ENCODE measurements at regions not wholly inside any gene's neighbourhood (a gene's known extent, or its start where the extent isn't known, plus 50 kb on each side); places are given as distances from the start of the nearest gene placed in this dataset.

- H3K4me1 ChIP-seq (ENCODE audit: control extremely low read depth in 1 of 4, control insufficient read depth in 4 of 4, insufficient read depth in 4 of 4, low read length in 3 of 4) = peaks cover 3 to 44% (median 27%) of the 10 kb centered on the region in 4 experiments
- peaks cover 0 to 16% (median 5%) of the 10 kb centered on the region in 5 experiments for H3K9me3 ChIP-seq (ENCODE audit: control extremely low read depth in 1 of 5, control insufficient read depth in 4 of 5, insufficient read depth in 2 of 5, low read depth in 1 of 5, low read length in 4 of 5)
- H3K27me3 ChIP-seq (replicated peaks in 2 of 5; ENCODE audit: control insufficient read depth in 4 of 5, insufficient read depth in 5 of 5, low read length in 4 of 5) = no peaks in the 10 kb centered on the region
- WGBS (ENCODE audit: insufficient coverage) = 97% methylated on average over 6 of the region's 13 CpGs
- ChIA-PET POLR2A (no interaction called here), CTCF (no interaction called here)
- H3K4me3 ChIP-seq (ENCODE audit: control insufficient read depth in 1 of 7, extremely low read depth in 1 of 7, insufficient read depth in 4 of 7, low read depth in 2 of 7, low read length in 6 of 7) = no peak overlapping the region
- no peak for DNase-seq
- H3K27ac ChIP-seq (ENCODE audit: insufficient read depth in 1 of 2, low read depth in 1 of 2, low read length in 2 of 2, poor library complexity in 1 of 2, severe bottlenecking in 2 of 2) = no peak overlapping the region
- no peaks in the 10 kb centered on the region for H3K36me3 ChIP-seq (ENCODE audit: control insufficient read depth in 4 of 4, insufficient read depth in 4 of 4, low read length in 3 of 4)
Measured at GRCh38 chr18:10291568-10291981, 162.9 kb upstream of the APCDD1 start.

DNA sequence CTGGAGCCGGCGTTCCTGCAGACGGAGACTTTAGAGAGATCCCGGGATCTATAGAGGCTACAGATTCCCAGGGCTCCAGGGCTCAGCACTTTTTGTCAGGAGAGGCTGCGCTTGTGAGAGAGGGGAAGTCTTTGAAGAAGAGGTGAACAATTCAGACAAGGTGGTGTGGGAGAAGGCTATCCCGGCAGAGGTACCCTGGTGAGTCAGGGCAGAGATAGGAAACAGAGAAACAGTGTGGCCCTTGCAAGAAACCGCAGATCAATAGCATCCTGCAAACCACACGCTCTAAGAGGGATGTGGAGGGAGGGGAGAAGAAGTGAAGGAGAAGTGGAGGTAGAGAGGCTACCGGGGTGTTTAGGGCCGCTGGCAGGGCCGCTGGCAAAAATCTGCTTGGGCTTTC is 160.5 kb upstream of the APCDD1 start:
- WGBS (ENCODE audit: insufficient coverage) = 94% methylated on average over 7 of the region's 11 CpGs
- H3K36me3 ChIP-seq (ENCODE audit: control insufficient read depth in 4 of 4, insufficient read depth in 4 of 4, low read length in 3 of 4) = no peaks in the 10 kb centered on the region
- peaks cover 3 to 44% (median 26%) of the 10 kb centered on the region in 4 experiments for H3K4me1 ChIP-seq (ENCODE audit: control extremely low read depth in 1 of 4, control insufficient read depth in 4 of 4, insufficient read depth in 4 of 4, low read length in 3 of 4)
- DNase-seq = no peak
- H3K27ac ChIP-seq (ENCODE audit: insufficient read depth in 1 of 2, low read depth in 1 of 2, low read length in 2 of 2, poor library complexity in 1 of 2, severe bottlenecking in 2 of 2) = no peak overlapping the region
- H3K9me3 ChIP-seq (ENCODE audit: control extremely low read depth in 1 of 5, control insufficient read depth in 4 of 5, insufficient read depth in 2 of 5, low read depth in 1 of 5, low read length in 4 of 5) = peaks cover 0 to 5% (median under 1%) of the 10 kb centered on the region in 5 experiments
- no peak overlapping the region for H3K4me3 ChIP-seq (ENCODE audit: control insufficient read depth in 1 of 7, extremely low read depth in 1 of 7, insufficient read depth in 4 of 7, low read depth in 2 of 7, low read length in 6 of 7)
- CTCF ChIA-PET = no interaction called here
- POLR2A ChIA-PET = no interaction called here
- H3K27me3 ChIP-seq (replicated peaks in 2 of 5; ENCODE audit: control insufficient read depth in 4 of 5, insufficient read depth in 5 of 5, low read length in 4 of 5) = no peaks in the 10 kb centered on the region

DNA sequence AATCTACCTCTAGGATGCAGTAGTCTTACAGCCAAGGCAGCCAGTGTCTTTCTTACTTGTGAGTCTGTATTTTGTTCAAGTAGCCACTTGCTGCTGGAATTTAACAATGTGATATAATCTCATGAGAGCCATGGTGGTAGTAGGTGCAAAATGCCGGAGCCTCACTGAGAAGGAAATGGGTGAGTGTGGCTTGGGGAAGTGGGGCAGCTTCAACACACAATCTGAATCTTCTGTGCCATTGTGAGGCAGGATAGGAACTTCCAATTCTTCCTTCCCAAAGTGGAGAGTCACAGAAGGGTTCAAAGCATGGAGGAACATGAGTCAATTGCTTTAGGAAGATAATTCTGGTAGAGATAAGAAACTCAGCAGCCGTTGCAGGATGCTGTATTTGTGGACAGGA is 158.7 kb upstream of the APCDD1 start:
- H3K27ac ChIP-seq (ENCODE audit: insufficient read depth in 1 of 2, low read depth in 1 of 2, low read length in 2 of 2, poor library complexity in 1 of 2, severe bottlenecking in 2 of 2) = no peak overlapping the region
- H3K4me3 ChIP-seq (ENCODE audit: control insufficient read depth in 1 of 7, extremely low read depth in 1 of 7, insufficient read depth in 4 of 7, low read depth in 2 of 7, low read length in 6 of 7) = no peak overlapping the region
- WGBS (ENCODE audit: insufficient coverage) = 41% methylated on average over 2 of the region's 2 CpGs
- H3K4me1 ChIP-seq (ENCODE audit: control extremely low read depth in 1 of 4, control insufficient read depth in 4 of 4, insufficient read depth in 4 of 4, low read length in 3 of 4) = peaks cover under 1 to 46% (median 26%) of the 10 kb centered on the region in 4 experiments
- POLR2A ChIA-PET = no interaction called here
- DNase-seq = no peak
- no peaks in the 10 kb centered on the region for H3K9me3 ChIP-seq (ENCODE audit: control extremely low read depth in 1 of 5, control insufficient read depth in 4 of 5, insufficient read depth in 2 of 5, low read depth in 1 of 5, low read length in 4 of 5)
- H3K27me3 ChIP-seq (replicated peaks in 2 of 5; ENCODE audit: control insufficient read depth in 4 of 5, insufficient read depth in 5 of 5, low read length in 4 of 5) = no peaks in the 10 kb centered on the region
- CTCF ChIA-PET = no interaction called here
- no peaks in the 10 kb centered on the region for H3K36me3 ChIP-seq (ENCODE audit: control insufficient read depth in 4 of 4, insufficient read depth in 4 of 4, low read length in 3 of 4)

DNA sequence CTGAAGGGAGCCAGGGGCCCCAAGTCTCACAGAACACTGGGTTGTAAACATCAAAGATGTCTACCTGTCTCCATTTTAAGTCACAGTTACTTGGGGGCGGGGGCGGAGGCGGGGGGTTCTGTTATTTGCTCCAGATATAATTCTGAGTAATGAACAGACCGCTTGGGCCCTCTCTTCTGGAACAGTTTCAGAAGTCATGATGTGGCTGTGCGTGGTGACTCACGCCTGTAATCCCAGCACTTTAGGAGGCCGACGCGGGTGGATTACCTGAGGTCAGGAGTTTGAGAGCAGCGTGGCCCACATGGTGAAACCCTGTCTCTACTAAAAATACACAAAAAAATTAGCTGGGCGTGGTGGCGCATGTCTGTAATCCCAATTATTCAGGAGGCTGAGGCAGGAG is 157.9 kb upstream of the APCDD1 start:
- WGBS (ENCODE audit: insufficient coverage) = 92% methylated on average over 9 of the region's 12 CpGs
- Histone ChIP-seq H3K36me3 (ENCODE audit: control insufficient read depth in 4 of 4, insufficient read depth in 4 of 4, low read length in 3 of 4) (no peaks in the 10 kb centered on the region), H3K27ac (ENCODE audit: insufficient read depth in 1 of 2, low read depth in 1 of 2, low read length in 2 of 2, poor library complexity in 1 of 2, severe bottlenecking in 2 of 2) (no peak overlapping the region), H3K9me3 (ENCODE audit: control extremely low read depth in 1 of 5, control insufficient read depth in 4 of 5, insufficient read depth in 2 of 5, low read depth in 1 of 5, low read length in 4 of 5) (no peaks in the 10 kb centered on the region), H3K4me3 (ENCODE audit: control insufficient read depth in 1 of 7, extremely low read depth in 1 of 7, insufficient read depth in 4 of 7, low read depth in 2 of 7, low read length in 6 of 7) (no peak overlapping the region), H3K27me3 (replicated peaks in 2 of 5; ENCODE audit: control insufficient read depth in 4 of 5, insufficient read depth in 5 of 5, low read length in 4 of 5) (no peaks in the 10 kb centered on the region), H3K4me1 (ENCODE audit: control extremely low read depth in 1 of 4, control insufficient read depth in 4 of 4, insufficient read depth in 4 of 4, low read length in 3 of 4) (peaks cover 0 to 38% (median 20%) of the 10 kb centered on the region in 4 experiments)
- ChIA-PET POLR2A (no interaction called here), CTCF (no interaction called here)
- DNase-seq = no peak

- no peaks in the 10 kb centered on the region for H3K27me3 ChIP-seq (replicated peaks in 2 of 5; ENCODE audit: control insufficient read depth in 4 of 5, insufficient read depth in 5 of 5, low read length in 4 of 5)
- no peaks in the 10 kb centered on the region for H3K9me3 ChIP-seq (ENCODE audit: control extremely low read depth in 1 of 5, control insufficient read depth in 4 of 5, insufficient read depth in 2 of 5, low read depth in 1 of 5, low read length in 4 of 5)
- peaks cover 0 to 35% (median 17%) of the 10 kb centered on the region in 4 experiments for H3K4me1 ChIP-seq (ENCODE audit: control extremely low read depth in 1 of 4, control insufficient read depth in 4 of 4, insufficient read depth in 4 of 4, low read length in 3 of 4)
- 86% methylated on average over 8 of the region's 9 CpGs for WGBS (ENCODE audit: insufficient coverage)
- H3K36me3 ChIP-seq (ENCODE audit: control insufficient read depth in 4 of 4, insufficient read depth in 4 of 4, low read length in 3 of 4) = no peaks in the 10 kb centered on the region
- no peak overlapping the region for H3K27ac ChIP-seq (ENCODE audit: insufficient read depth in 1 of 2, low read depth in 1 of 2, low read length in 2 of 2, poor library complexity in 1 of 2, severe bottlenecking in 2 of 2)
- CTCF ChIA-PET = no interaction called here
- POLR2A ChIA-PET = no interaction called here
- no peak for DNase-seq
- H3K4me3 ChIP-seq (ENCODE audit: control insufficient read depth in 1 of 7, extremely low read depth in 1 of 7, insufficient read depth in 4 of 7, low read depth in 2 of 7, low read length in 6 of 7) = no peak overlapping the region
Measured at GRCh38 chr18:10297086-10297485, 157.3 kb upstream of the APCDD1 start.

GRCh38 chr18:10298346-10298745 is 156.1 kb upstream of the APCDD1 start:
- Histone ChIP-seq H3K36me3 (ENCODE audit: control insufficient read depth in 4 of 4, insufficient read depth in 4 of 4, low read length in 3 of 4) (no peaks in the 10 kb centered on the region), H3K4me1 (ENCODE audit: control extremely low read depth in 1 of 4, control insufficient read depth in 4 of 4, insufficient read depth in 4 of 4, low read length in 3 of 4) (peaks cover 0 to 35% (median 17%) of the 10 kb centered on the region in 4 experiments), H3K27ac (ENCODE audit: insufficient read depth in 1 of 2, low read depth in 1 of 2, low read length in 2 of 2, poor library complexity in 1 of 2, severe bottlenecking in 2 of 2) (no peak overlapping the region), H3K27me3 (replicated peaks in 2 of 5; ENCODE audit: control insufficient read depth in 4 of 5, insufficient read depth in 5 of 5, low read length in 4 of 5) (no peaks in the 10 kb centered on the region), H3K4me3 (ENCODE audit: control insufficient read depth in 1 of 7, extremely low read depth in 1 of 7, insufficient read depth in 4 of 7, low read depth in 2 of 7, low read length in 6 of 7) (no peak overlapping the region), H3K9me3 (ENCODE audit: control extremely low read depth in 1 of 5, control insufficient read depth in 4 of 5, insufficient read depth in 2 of 5, low read depth in 1 of 5, low read length in 4 of 5) (no peaks in the 10 kb centered on the region)
- WGBS (ENCODE audit: insufficient coverage) = 87% methylated on average over 4 of the region's 8 CpGs
- POLR2A ChIA-PET = no interaction called here
- CTCF ChIA-PET = no interaction called here
- DNase-seq = no peak

DNA sequence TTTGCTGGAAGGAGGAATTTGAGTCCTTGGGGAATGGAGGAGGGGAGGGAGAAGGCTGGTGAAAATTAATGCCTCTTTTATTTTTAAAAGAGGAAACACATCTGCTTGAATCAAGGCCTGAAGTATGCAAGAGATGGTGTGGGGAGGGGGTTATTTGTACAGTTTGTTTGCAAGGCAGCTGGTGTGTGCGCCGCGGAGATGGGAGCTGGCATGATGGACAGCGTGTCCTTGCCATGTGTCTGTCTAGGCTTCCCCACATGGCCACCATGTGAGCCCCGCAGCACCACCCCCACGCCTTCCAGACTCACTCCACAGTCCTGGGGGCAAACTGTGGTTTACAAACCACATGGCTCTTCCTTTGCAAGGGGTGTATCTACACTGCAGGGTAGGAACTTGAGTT is 154.8 kb upstream of the APCDD1 start:
- H3K27ac ChIP-seq (ENCODE audit: insufficient read depth in 1 of 2, low read depth in 1 of 2, low read length in 2 of 2, poor library complexity in 1 of 2, severe bottlenecking in 2 of 2) = no peak overlapping the region
- H3K4me1 ChIP-seq (ENCODE audit: control extremely low read depth in 1 of 4, control insufficient read depth in 4 of 4, insufficient read depth in 4 of 4, low read length in 3 of 4) = peaks cover 0 to 31% (median 17%) of the 10 kb centered on the region in 4 experiments
- 10% methylated on average over 2 of the region's 6 CpGs for WGBS (ENCODE audit: insufficient coverage)
- H3K36me3 ChIP-seq (ENCODE audit: control insufficient read depth in 4 of 4, insufficient read depth in 4 of 4, low read length in 3 of 4) = no peaks in the 10 kb centered on the region
- peak overlapping the region in 1 of 7 experiments; percentile 12 for H3K4me3 ChIP-seq (ENCODE audit: control insufficient read depth in 1 of 7, extremely low read depth in 1 of 7, insufficient read depth in 4 of 7, low read depth in 2 of 7, low read length in 6 of 7)
- peak in 2 of 3 donors; percentile 80 to 89 for DNase-seq
- CTCF ChIA-PET = interaction anchor here (0.7 kb wide), 1 partner anchor 17 kb away, joined by 3 read pairs; no protein-coding TSS in a partner anchor
- POLR2A ChIA-PET = no interaction called here
- no peaks in the 10 kb centered on the region for H3K9me3 ChIP-seq (ENCODE audit: control extremely low read depth in 1 of 5, control insufficient read depth in 4 of 5, insufficient read depth in 2 of 5, low read depth in 1 of 5, low read length in 4 of 5)
- no peaks in the 10 kb centered on the region for H3K27me3 ChIP-seq (replicated peaks in 2 of 5; ENCODE audit: control insufficient read depth in 4 of 5, insufficient read depth in 5 of 5, low read length in 4 of 5)

Measured in common myeloid progenitor, CD34-positive (primary cell).